ENCODE measurements at regions not wholly inside any gene's neighbourhood (a gene's known extent, or its start where the extent isn't known, plus 50 kb on each side); places are given as distances from the start of the nearest gene placed in this dataset.

DNA sequence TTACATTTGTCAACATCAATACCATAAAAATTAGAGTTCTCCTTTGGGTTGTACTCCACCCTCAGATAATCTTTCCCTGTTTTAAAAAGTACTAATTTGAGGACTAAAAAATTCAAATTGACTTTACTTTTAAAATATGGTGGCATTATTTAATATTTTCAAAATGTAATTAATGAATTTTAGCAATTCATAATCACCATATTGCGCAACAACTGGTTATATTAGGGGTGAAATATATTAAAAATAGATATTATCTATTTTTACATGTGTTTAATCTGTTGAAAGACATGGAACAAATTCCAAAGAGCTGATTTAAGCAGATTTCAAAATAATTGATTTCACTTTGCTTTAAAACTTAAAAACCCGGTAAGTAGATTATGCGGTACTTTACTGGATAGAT, 236.6 kb upstream of the NOL4 start:
- TF ChIP-seq, protein P1, sequence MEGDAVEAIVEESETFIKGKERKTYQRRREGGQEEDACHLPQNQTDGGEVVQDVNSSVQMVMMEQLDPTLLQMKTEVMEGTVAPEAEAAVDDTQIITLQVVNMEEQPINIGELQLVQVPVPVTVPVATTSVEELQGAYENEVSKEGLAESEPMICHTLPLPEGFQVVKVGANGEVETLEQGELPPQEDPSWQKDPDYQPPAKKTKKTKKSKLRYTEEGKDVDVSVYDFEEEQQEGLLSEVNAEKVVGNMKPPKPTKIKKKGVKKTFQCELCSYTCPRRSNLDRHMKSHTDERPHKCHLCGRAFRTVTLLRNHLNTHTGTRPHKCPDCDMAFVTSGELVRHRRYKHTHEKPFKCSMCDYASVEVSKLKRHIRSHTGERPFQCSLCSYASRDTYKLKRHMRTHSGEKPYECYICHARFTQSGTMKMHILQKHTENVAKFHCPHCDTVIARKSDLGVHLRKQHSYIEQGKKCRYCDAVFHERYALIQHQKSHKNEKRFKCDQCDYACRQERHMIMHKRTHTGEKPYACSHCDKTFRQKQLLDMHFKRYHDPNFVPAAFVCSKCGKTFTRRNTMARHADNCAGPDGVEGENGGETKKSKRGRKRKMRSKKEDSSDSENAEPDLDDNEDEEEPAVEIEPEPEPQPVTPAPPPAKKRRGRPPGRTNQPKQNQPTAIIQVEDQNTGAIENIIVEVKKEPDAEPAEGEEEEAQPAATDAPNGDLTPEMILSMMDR (IDR thresholded peaks at IDR 0.05), result no peak
- no peak for TF ChIP-seq POLR2AphosphoS5 (IDR thresholded peaks at IDR 0.05)

All from esophagus muscularis mucosa (tissue), 3 donors.